ENCODE measurements at regions not wholly inside any gene's neighbourhood (a gene's known extent, or its start where the extent isn't known, plus 50 kb on each side); places are given as distances from the start of the nearest gene placed in this dataset.

DNA sequence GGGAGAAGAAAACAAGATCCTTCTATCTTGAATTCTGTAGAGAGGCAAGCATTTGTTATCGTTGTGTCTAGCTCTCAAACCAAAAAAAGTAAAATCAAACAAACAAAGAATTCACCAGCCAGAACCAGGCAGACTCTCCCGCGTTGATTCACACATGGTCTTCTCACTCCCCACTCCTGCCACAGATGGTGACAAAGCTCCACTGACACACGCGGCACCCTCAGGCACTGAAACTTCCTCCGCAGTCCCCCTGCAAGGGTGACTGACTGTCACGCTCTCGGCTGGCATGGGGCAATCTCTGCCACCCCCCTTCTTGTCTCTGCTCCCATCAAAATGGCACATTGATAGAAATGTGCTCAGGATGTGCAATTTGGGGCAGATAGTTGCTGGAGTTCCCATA lies 304.9 kb downstream of the DHX15 start:
- no peak for DNase-seq

GRCh38 chr4:24278693-24279092 lies 305.7 kb downstream of the DHX15 start:
- DNase-seq, result no peak

- DNase-seq, result no peak
Measured at GRCh38 chr4:24274381-24274941, 309.9 kb downstream of the DHX15 start.

GRCh38 chr4:24273136-24273535 lies 311.2 kb downstream of the DHX15 start:
- no peak for DNase-seq

- no peak for DNase-seq
Measured at GRCh38 chr4:24266951-24267722, 317.2 kb downstream of the DHX15 start.

GRCh38 chr4:24265989-24266388 lies 318.4 kb downstream of the DHX15 start:
- DNase-seq, result no peak

DNA sequence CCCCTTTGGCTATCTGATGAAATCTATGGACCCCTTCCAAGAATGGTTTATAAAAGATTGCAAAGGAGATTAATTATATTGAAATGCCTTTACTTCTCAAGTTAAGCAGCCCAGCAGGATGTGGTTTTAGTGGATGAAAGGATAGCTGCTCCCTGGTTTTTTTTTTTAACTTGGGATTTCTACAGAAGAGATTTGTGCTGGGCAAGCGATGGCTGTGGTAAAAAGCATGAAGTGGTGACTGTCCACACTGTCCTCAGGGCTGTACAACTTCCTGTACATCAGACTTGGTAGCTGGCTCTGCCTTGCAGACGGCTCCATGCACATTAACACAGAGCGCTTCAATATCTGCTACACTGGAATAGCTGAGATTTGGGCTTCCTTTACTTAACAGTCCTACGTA lies 321.7 kb downstream of the DHX15 start:
- DNase-seq, result no peak

- no peak for DNase-seq
Measured at GRCh38 chr4:24262084-24262483, 322.3 kb downstream of the DHX15 start.

GRCh38 chr4:24260923-24261564 lies 323.3 kb downstream of the DHX15 start:
- DNase-seq, result no peak

DNA sequence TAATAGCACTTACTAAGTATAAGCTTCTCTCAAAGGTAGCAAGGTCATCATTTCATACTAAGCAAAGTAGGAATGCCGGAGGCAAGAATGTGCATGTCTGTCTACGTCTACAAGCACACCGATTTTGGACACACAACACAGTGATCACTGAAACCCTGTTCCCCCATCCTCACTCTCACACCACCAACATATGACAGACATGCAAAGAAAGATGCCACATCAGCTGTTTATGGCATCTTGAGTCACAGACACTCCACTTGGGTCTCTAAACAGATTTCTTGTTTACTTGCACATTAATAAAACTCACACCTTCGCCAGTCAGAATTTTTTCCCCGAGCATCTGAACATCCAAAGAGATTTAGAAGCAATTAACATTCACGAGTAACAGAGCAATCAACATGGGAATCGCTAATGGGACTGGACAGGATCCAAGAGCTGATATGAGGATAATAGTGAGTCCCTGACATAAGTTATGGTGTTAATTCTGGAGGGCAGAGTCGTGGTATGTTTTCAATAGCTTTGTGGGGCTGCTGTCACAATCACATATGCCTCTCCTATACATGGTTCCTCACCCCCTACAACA lies 324.1 kb downstream of the DHX15 start:
- no peak for DNase-seq

DNA sequence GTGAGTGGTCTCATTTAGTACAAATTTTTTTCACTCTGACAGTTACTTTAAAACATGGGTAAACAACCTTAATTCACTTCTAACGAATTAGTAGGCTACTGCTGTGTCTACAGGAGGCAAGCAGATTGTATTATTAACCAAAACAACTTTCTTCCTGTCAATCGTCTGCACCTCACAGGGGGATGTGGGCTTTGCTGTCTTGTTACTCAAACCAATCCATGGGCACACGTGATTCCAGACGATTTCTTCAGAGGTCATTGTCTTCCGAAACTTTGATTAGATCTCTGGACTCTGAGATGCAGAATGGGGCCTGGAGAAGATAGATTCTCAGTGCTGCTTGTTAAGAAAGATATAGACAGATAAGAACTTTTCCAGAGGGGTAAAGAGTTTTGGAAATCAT lies 327.8 kb downstream of the DHX15 start:
- DNase-seq, result no peak

- DNase-seq, result no peak
Measured at GRCh38 chr4:24256066-24256465, 328.3 kb downstream of the DHX15 start.

- DNase-seq, result no peak
Measured at GRCh38 chr4:24252121-24252520, 332.2 kb downstream of the DHX15 start.

- no peak for DNase-seq
Measured at GRCh38 chr4:24251589-24251988, 332.8 kb downstream of the DHX15 start.

- DNase-seq, result no peak
Measured at GRCh38 chr4:24249972-24250371, 334.4 kb downstream of the DHX15 start.

DNA sequence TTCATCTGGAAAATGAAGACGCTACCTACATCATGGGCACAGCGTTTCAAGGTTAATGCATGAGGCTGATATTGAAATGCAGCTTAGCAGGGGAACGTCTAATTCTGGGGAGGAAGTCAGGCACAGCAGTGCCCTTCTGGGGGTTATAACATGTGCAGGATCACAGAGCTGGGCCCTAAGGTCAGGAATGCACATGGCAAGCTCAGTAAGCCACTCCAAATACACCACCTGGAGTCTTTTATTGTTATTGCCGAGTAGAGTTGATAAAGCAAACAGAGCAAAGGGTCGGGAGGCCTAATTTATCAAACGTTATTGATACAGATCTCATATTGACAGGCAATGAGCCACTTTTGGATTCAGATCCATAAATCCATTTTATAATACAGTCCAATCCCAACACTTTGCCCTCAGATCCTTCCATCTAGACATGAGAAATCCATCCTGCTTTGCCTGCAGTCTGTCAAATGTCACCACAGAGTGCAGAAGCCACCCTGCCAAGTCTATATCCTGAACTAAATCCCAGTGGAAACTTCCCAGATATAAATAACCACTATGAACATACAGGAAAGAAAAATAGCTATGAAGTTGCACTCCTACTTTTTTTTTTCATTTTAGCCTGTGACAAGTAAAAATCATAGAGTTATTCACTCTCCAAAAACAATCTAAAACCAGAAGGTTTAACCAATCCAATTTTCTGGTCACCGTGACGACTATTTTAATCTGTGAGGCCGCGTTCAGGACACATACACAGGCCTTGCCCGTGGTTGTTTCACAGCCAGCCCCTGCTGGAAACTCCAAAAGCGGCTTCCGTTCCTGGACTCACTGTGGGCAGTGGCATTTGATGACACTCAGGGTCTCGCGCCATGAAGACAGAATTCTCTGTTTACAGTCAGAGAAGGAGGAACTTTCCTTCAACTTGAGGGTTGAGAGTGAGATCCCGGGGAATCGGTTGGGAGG lies 335.4 kb downstream of the DHX15 start:
- DNase-seq, result no peak

GRCh38 chr4:24245491-24245820 lies 338.9 kb downstream of the DHX15 start:
- no peak for DNase-seq

- DNase-seq, result no peak
Measured at GRCh38 chr4:24244663-24245490, 339.5 kb downstream of the DHX15 start.

- DNase-seq, result no peak
Measured at GRCh38 chr4:24243641-24244040, 340.7 kb downstream of the DHX15 start.

- no peak for DNase-seq
Measured at GRCh38 chr4:24241511-24241910, 342.8 kb downstream of the DHX15 start.

GRCh38 chr4:24240655-24241054 lies 343.7 kb downstream of the DHX15 start:
- no peak for DNase-seq

- DNase-seq, result no peak
Measured at GRCh38 chr4:24237709-24238108, 346.6 kb downstream of the DHX15 start.

All from NCI-H526 (cell line).